HUES48 (cell line): ENCODE measurements at regions not wholly inside any gene's neighbourhood (a gene's known extent, or its start where the extent isn't known, plus 50 kb on each side); places are given as distances from the start of the nearest gene placed in this dataset.
"Not testable (repeated sequence)": the region's sequence is repeated elsewhere in the genome, so short reads cannot be mapped to it uniquely, and the experiment has no call there.

ENCODE experiments used
- H3K27ac ChIP-seq: one replicate; pipeline ENCODE4 v1.7.0; 2013; ENCODE audit warnings: low read depth, low read length, inconsistent platforms
- H3K27me3 ChIP-seq: 2 replicates; pipeline ENCODE4 v1.6.1; 2013; ENCODE audit warnings: mild to moderate bottlenecking, low read length; ENCODE audit not compliant: control insufficient read depth, insufficient read depth
- H3K36me3 ChIP-seq: 2 replicates; pipeline ENCODE4 v1.6.1; 2013; ENCODE audit warnings: low read length; ENCODE audit not compliant: control insufficient read depth, insufficient read depth
- H3K4me1 ChIP-seq: 2 replicates; pipeline ENCODE4 v1.6.1; 2013; ENCODE audit warnings: mild to moderate bottlenecking, low read length; ENCODE audit not compliant: control insufficient read depth, insufficient read depth
- H3K4me3 ChIP-seq: 2 replicates; pipeline ENCODE4 v1.5.1; 2013; ENCODE audit warnings: mild to moderate bottlenecking, low read depth, low read length
- H3K9ac ChIP-seq: 2 replicates; pipeline ENCODE4 v1.6.1; 2013; ENCODE audit warnings: mild to moderate bottlenecking, low read depth, low read length, moderate library complexity
- H3K9me3 ChIP-seq: 2 replicates; pipeline ENCODE4 v1.6.1; 2013; ENCODE audit warnings: low read length; ENCODE audit not compliant: control insufficient read depth, insufficient read depth

- H3K4me3 ChIP-seq, result no peak overlapping the region
- no peak overlapping the region for H3K9ac ChIP-seq
- H3K9me3 ChIP-seq, result no peaks in the 10 kb centered on the region
- H3K4me1 ChIP-seq, result peaks cover 12% of the 10 kb centered on the region
- no peak overlapping the region for H3K27ac ChIP-seq
- H3K27me3 ChIP-seq, result no peaks in the 10 kb centered on the region
- H3K36me3 ChIP-seq, result no peaks in the 10 kb centered on the region
Observed at GRCh38 chr7:82600531-82600930, 157.0 kb upstream of the CACNA2D1 start.

- Histone ChIP-seq H3K27ac (no peak overlapping the region), H3K9me3 (no peaks in the 10 kb centered on the region), H3K4me3 (no peak overlapping the region), H3K36me3 (no peaks in the 10 kb centered on the region), H3K4me1 (peaks cover 17% of the 10 kb centered on the region), H3K9ac (no peak overlapping the region), H3K27me3 (no peaks in the 10 kb centered on the region)
Observed at GRCh38 chr7:82599895-82600294, 156.3 kb upstream of the CACNA2D1 start.

GRCh38 chr7:82598958-82599357 is 155.4 kb upstream of the CACNA2D1 start:
- peaks cover 27% of the 10 kb centered on the region for H3K4me1 ChIP-seq
- H3K4me3 ChIP-seq, result no peak overlapping the region

GRCh38 chr7:82595795-82596194 is 152.2 kb upstream of the CACNA2D1 start:
- not testable (repeated sequence) for H3K27me3 ChIP-seq, H3K9ac ChIP-seq, H3K4me3 ChIP-seq, H3K9me3 ChIP-seq, H3K36me3 ChIP-seq
- peaks cover 27% of the 10 kb centered on the region for H3K4me1 ChIP-seq
- H3K27ac ChIP-seq, result peak overlapping the region; percentile 87

More at GRCh38 chr7:82598958-82599357, 155.4 kb upstream of the CACNA2D1 start:
- no peaks in the 10 kb centered on the region for H3K9me3 ChIP-seq
- H3K9ac ChIP-seq, result no peak overlapping the region
- no peaks in the 10 kb centered on the region for H3K27me3 ChIP-seq
- H3K36me3 ChIP-seq, result no peaks in the 10 kb centered on the region
- H3K27ac ChIP-seq, result no peak overlapping the region

- H3K9me3 ChIP-seq, result no peaks in the 10 kb centered on the region
- H3K27me3 ChIP-seq, result no peaks in the 10 kb centered on the region
- H3K9ac ChIP-seq, result no peak overlapping the region
- peak overlapping the region; percentile 87 for H3K27ac ChIP-seq
- no peak overlapping the region for H3K4me3 ChIP-seq
- peaks cover 20% of the 10 kb centered on the region for H3K4me1 ChIP-seq
- no peaks in the 10 kb centered on the region for H3K36me3 ChIP-seq
Observed at GRCh38 chr7:82595176-82595575, 151.6 kb upstream of the CACNA2D1 start.

GRCh38 chr7:82594665-82595064 is 151.1 kb upstream of the CACNA2D1 start:
- peaks cover 18% of the 10 kb centered on the region for H3K4me1 ChIP-seq
- no peaks in the 10 kb centered on the region for H3K36me3 ChIP-seq
- peak overlapping the region; percentile 87 for H3K27ac ChIP-seq
- no peak overlapping the region for H3K4me3 ChIP-seq
- H3K9me3 ChIP-seq, result no peaks in the 10 kb centered on the region
- no peaks in the 10 kb centered on the region for H3K27me3 ChIP-seq
- H3K9ac ChIP-seq, result no peak overlapping the region; the same call in 1 of the 2 replicates

- peaks cover 18% of the 10 kb centered on the region for H3K4me1 ChIP-seq
- H3K36me3 ChIP-seq, result no peaks in the 10 kb centered on the region
- H3K27me3 ChIP-seq, result no peaks in the 10 kb centered on the region
- H3K9ac ChIP-seq, result no peak overlapping the region
- H3K9me3 ChIP-seq, result no peaks in the 10 kb centered on the region
- peak overlapping the region; percentile 87 for H3K27ac ChIP-seq
- H3K4me3 ChIP-seq, result no peak overlapping the region
Observed at GRCh38 chr7:82593780-82594179, 150.2 kb upstream of the CACNA2D1 start.

GRCh38 chr7:82592416-82592815 is 148.8 kb upstream of the CACNA2D1 start:
- H3K4me1 ChIP-seq, result peaks cover 18% of the 10 kb centered on the region
- no peak overlapping the region for H3K4me3 ChIP-seq
- H3K27ac ChIP-seq, result no peak overlapping the region
- H3K9ac ChIP-seq, result no peak overlapping the region
- no peaks in the 10 kb centered on the region for H3K27me3 ChIP-seq
- H3K36me3 ChIP-seq, result no peaks in the 10 kb centered on the region
- H3K9me3 ChIP-seq, result no peaks in the 10 kb centered on the region

- H3K4me3 ChIP-seq, result no peak overlapping the region
- H3K36me3 ChIP-seq, result no peaks in the 10 kb centered on the region
- H3K27me3 ChIP-seq, result no peaks in the 10 kb centered on the region
- H3K9me3 ChIP-seq, result no peaks in the 10 kb centered on the region
- H3K4me1 ChIP-seq, result peaks cover 2% of the 10 kb centered on the region; the same call in 1 of the 2 replicates
- H3K9ac ChIP-seq, result no peak overlapping the region
- H3K27ac ChIP-seq, result no peak overlapping the region
Observed at GRCh38 chr7:82579047-82579446, 135.5 kb upstream of the CACNA2D1 start.

GRCh38 chr7:82578430-82578829 is 134.9 kb upstream of the CACNA2D1 start:
- H3K9ac ChIP-seq, result no peak overlapping the region
- no peaks in the 10 kb centered on the region for H3K27me3 ChIP-seq
- H3K27ac ChIP-seq, result no peak overlapping the region
- H3K4me3 ChIP-seq, result no peak overlapping the region
- H3K36me3 ChIP-seq, result no peaks in the 10 kb centered on the region
- H3K4me1 ChIP-seq, result no peaks in the 10 kb centered on the region
- no peaks in the 10 kb centered on the region for H3K9me3 ChIP-seq

- Histone ChIP-seq H3K4me1 (0 out of 2 replicates have a peak, but pooled peaks cover 3% of the 10 kb centered on the region), H3K36me3 (no peaks in the 10 kb centered on the region), H3K9me3 (no peaks in the 10 kb centered on the region), H3K27ac (no peak overlapping the region), H3K4me3 (no peak overlapping the region), H3K27me3 (no peaks in the 10 kb centered on the region), H3K9ac (no peak overlapping the region)
Observed at GRCh38 chr7:82572195-82572880, 128.8 kb upstream of the CACNA2D1 start.
